GM21390 (cell line): ENCODE measurements at regions not wholly inside any gene's neighbourhood (a gene's known extent, or its start where the extent isn't known, plus 50 kb on each side); places are given as distances from the start of the nearest gene placed in this dataset.

ENCODE experiments used
- ATAC-seq: cut with Tn5 transposase; IDR thresholded peaks from one replicate; pipeline ENCODE4 v1.9.1; 2021; ENCODE audit not compliant: unreplicated experiment

GRCh38 chr3:152710549-152710948, 124.4 kb upstream of the P2RY1 start:
- ATAC-seq, result no peak

- ATAC-seq, result no peak
Observed at GRCh38 chr3:152713989-152714388, 120.9 kb upstream of the P2RY1 start.

GRCh38 chr3:152714507-152714906, 120.4 kb upstream of the P2RY1 start:
- no peak for ATAC-seq

DNA sequence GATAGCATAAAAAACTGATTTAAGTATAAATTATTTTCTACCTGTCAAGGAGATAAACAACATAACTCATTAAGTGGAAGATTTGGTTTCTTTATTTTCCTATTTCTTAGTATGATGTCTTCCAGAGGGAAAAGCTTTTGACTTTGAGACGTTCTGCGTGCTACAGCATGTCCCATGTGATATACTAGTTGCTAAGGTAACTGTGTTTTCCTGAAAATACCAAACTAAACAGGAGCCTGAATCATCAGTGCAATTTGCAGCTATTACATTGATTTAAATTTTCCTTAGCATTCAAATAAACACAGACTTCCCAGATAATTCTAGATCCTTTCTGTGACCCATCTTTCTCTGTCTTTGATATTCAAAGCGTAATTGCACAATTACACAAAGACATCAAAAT, 117.7 kb upstream of the P2RY1 start:
- ATAC-seq, result no peak

DNA sequence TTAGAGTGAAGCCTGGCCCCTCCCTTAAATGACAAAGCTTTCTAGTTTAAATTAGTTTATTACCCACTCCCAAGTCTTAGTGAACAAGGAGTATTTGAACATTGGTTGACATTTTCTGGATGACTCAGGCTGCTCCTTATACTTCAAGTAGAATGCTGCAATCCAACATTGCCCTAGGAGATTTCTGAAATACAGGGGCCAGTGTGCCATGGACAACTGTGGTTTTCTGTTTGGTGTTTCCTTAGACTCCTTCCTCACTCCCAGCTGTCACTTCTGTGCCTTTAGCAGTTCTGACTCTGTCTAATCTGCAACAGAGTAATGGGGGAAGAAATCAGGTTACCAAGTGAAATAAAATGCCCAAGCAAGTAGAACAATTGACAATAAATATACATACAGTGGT, 116.1 kb upstream of the P2RY1 start:
- no peak for ATAC-seq

- no peak for ATAC-seq
Observed at GRCh38 chr3:152719264-152719663, 115.7 kb upstream of the P2RY1 start.

GRCh38 chr3:152720951-152721718, 113.8 kb upstream of the P2RY1 start:
- no peak for ATAC-seq

GRCh38 chr3:152724270-152724669, 110.7 kb upstream of the P2RY1 start:
- ATAC-seq, result no peak

- ATAC-seq, result no peak
Observed at GRCh38 chr3:152728231-152728980, 106.5 kb upstream of the P2RY1 start.

GRCh38 chr3:152729906-152730305, 105.0 kb upstream of the P2RY1 start:
- peak; percentile 62 for ATAC-seq

- no peak for ATAC-seq
Observed at GRCh38 chr3:152731511-152731910, 103.4 kb upstream of the P2RY1 start.

GRCh38 chr3:152733584-152734119, 101.3 kb upstream of the P2RY1 start:
- ATAC-seq, result no peak

DNA sequence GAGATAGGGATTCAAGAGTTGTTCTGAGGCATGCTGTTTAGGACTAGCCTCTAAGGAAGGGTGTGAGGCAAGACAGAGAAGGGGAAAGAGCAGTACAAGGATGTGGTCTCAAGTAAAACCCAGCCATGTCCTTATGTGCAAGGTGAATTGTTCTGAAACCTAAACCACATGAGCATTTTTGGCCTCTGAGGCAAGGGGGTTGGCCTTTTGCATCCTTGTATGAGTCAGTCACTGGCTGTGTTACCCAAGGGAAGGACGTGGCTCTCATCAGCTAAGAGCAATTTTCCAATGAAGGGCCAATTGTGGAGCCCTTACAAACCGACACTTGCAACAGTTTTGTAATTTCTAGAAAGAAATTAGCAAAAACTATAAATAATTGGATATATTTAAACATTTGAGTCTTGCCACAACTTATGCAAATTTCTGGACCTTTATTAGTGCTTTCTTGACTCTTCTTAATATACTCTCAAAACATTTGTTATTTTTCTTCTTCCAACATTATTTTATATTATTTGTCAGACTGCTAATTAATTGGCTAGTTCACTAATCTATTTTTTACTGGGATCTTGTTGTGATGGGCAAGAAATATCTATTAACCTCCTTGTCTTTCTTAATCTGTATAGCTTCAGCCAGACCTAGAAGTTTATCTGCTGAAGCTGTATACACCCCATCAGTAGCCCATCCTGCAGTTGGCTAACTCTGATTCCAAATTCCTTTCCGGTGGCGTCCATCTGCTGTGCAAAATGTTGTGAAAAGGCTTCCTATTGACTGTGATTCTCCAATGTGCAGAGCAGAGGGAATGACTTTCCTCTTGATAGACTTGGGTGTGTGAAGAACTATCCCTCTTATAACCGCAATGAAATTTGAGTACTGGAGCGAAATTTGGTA, 97.7 kb upstream of the P2RY1 start:
- ATAC-seq, result peak; percentile 98

- no peak for ATAC-seq
Observed at GRCh38 chr3:152738656-152739055, 96.3 kb upstream of the P2RY1 start.

DNA sequence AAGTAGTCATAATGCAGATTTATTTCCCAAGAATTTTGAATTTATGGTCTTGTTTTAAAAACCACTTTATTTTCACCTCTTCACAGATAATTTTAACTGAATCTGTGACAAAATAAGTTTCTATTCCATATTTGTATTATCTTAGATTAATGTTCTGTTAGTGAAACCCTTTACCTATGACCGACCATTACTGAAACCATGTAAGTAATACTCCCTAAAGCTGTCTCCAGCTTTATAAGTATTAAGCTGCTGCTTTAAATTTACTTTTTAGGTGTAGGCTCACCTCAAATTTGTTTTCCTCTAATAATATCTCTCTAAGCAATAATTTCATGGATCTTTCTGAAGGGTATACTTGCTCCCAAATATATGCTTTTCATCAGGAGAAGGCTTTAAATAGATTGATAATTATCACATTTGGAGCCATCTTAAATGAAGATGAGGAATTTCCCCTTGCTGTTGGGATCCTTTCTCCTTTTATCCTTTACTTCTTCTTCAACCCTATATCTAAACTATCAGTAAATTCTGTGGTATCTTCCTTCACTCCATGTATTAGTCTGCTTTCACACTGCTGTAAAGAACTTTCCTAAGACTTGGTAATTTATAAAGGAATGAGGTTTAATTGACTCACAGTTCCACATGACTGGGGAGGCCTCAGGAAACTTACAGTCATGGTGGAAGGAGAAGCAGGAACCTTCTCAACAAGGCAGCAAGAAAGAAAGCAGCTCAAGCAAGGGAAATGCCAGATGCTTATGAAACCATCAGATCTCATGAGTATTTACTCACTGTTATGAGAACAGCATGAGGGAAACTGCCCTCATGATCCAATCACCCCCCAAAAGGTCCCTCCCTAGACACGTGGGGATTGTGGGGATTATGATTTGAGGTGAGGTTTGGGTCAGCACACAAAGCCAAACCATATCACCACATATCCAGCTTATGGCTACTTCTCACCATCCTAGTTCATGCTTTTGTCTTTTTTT, 92.3 kb upstream of the P2RY1 start:
- peak; percentile 47 for ATAC-seq

DNA sequence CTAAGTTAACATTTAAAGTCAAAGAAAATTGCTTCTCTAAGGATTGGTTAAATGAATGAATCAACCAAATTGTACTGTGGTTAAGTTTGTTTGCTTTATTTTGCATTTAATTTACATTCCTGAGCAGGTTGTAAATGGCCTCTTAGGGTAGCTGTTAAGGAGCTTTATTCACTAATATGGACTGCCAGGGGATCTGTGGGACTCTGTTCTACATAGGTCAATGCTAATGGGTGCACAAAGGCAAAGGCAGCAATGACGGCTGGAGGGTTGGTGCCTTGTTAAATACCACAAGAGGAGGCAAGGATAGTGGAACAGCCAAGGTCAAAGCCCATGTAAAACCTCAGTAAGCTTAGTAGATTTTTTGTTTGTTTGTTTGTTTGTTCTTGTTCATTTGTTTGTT, 89.3 kb upstream of the P2RY1 start:
- no peak for ATAC-seq

- ATAC-seq, result no peak
Observed at GRCh38 chr3:152754303-152754702, 80.6 kb upstream of the P2RY1 start.

DNA sequence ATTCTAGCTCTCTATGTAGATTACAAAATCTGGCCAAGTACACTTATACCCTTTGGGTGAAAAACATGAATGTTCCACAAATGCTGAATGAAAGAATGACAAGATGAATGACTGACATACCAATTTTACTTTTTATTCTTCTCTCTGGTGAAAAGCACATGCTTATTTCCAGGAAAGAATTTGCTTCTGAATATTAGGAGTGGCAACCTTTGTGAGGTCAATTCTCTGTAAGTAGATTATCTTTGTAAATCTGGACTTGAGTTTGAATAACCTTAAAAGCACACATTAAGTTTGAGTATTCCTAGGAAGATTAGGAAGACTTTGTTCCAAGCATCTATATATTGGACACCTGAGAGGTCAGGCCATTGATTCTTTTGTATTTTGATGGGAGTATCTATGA, 78.1 kb upstream of the P2RY1 start:
- ATAC-seq, result no peak

- peak; percentile 84 for ATAC-seq
Observed at GRCh38 chr3:152760024-152760563, 74.8 kb upstream of the P2RY1 start.

- ATAC-seq, result peak; percentile 27
Observed at GRCh38 chr3:152760591-152760990, 74.3 kb upstream of the P2RY1 start.
